Erythroblast (primary cell): ENCODE measurements at regions not wholly inside any gene's neighbourhood (a gene's known extent, or its start where the extent isn't known, plus 50 kb on each side); places are given as distances from the start of the nearest gene placed in this dataset.
"Not testable (repeated sequence)": the region's sequence is repeated elsewhere in the genome, so short reads cannot be mapped to it uniquely, and the experiment has no call there.

Source experiments
- GATA1 ChIP-seq: IDR thresholded peaks from 2 replicates; pipeline ENCODE4 v1.6.1; 2011; ENCODE audit warnings: low read depth, mild to moderate bottlenecking, control low read depth, low read length, moderate library complexity
- POLR2A ChIP-seq: IDR thresholded peaks from 2 replicates; pipeline ENCODE4 v1.6.1; 2011; ENCODE audit warnings: mild to moderate bottlenecking, low read length

DNA sequence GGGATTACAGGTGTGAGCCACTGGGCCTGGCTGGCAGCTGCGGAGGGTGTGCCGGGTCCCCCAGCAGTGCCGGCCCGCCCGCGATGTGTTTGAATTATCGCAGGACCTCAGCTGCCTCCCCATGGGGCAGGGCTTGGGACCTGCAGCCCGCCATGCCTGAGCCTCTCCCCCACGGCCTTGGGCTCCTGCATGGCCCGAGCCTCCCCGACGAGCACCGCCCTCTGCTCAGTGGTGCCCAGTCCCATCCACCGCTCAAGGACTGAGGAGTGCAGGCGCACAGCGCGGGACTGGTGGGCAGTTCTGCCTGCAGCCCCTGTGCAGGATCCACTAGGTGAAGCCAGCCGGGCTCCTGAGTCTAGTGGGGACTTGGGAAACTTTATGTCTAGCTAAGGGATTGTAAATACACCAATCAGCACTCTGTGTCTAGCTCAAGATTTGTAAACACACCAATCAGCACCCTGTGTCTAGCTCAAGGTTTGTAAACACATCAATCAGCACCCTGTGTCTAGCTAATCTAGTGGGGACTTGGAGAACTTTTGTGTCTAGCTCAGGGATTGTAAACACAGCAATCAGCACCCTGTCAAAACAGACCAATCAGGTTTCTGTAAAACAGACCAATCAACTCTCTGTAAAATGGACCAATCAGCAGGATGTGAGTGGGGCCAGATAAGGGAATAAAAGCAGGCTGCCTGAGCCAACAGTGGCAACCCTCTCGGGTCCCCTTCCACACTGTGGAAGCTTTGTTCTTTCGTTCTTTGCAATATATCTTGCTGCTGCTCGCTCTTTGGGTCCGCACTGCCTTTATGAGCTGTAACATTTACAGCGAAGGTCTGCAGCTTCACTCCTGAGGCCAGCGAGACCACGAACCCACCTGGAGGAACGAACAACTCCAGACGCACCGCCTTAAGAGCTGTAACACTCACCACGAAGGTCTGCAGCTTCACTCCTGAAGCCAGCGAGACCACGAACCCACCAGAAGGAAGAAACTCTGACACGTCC lies 287.8 kb downstream of the ALG10 start:
- not testable (repeated sequence) for TF ChIP-seq POLR2A, GATA1
